ENCODE measurements at regions not wholly inside any gene's neighbourhood (a gene's known extent, or its start where the extent isn't known, plus 50 kb on each side); places are given as distances from the start of the nearest gene placed in this dataset.

- no peak for DNase-seq
Observed at GRCh38 chr5:4420177-4420576, 720.0 kb upstream of the ADAMTS16 start.

DNA sequence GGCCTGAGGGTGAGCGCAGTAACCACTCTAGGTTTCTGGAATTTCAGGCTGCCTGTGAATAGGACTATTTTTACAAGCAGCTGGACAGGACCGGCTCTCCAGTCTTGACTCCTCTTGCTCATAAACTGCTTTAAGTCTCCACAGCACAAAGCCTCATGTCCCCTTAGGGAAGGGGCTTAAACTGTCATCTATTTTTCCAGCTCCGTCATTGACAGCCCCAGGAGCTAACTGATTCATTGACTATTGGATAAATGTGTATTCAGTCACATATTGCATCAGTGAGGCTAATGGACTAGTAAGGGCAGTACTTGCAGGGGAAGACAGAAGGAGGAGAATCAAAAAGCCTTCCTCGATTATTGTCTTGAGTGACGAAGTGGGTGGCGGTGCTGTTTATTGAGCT, 719.4 kb upstream of the ADAMTS16 start:
- DNase-seq: no peak

- DNase-seq: no peak
Observed at GRCh38 chr5:4422247-4422646, 717.9 kb upstream of the ADAMTS16 start.

DNA sequence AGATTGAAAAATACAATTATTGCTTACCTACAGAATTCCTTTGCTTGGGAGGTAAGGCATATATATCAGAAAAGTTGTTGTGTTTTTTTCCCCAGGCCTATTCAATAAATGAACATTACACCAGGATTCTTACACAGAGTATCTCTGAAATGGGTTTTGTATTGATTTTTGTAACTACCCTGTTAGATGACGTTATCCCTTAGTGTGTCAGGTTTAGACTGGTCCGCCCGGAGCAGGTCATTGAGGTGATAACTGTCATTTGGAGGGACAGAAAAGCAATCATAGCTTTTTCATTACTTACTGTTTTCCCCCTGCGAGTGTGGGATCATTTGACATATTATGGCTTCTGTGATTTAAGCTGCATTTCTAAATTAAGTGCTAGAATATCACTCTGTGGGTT, 715.2 kb upstream of the ADAMTS16 start:
- DNase-seq: no peak

DNA sequence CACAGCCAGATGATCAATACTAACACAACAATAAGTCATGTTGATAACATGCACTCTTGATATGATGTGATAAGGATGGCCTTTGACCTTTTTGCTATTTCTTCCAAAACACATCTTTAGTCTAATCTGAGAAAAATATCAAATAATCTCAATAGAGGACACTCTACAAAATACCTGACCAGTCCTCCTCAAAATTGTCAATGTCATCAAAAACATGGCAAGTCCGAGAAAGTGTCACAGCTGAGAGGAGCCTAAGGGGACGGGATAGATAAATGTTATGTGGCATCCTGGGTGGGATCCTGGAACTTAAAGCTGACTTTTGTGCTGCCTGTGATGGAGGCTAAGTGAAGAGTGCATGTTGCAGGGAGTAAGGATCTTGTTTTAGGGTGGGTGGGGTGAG, 699.6 kb upstream of the ADAMTS16 start:
- DNase-seq: no peak

- DNase-seq: no peak
Observed at GRCh38 chr5:4442221-4442620, 697.9 kb upstream of the ADAMTS16 start.

GRCh38 chr5:4447657-4448056, 692.5 kb upstream of the ADAMTS16 start:
- DNase-seq: no peak

DNA sequence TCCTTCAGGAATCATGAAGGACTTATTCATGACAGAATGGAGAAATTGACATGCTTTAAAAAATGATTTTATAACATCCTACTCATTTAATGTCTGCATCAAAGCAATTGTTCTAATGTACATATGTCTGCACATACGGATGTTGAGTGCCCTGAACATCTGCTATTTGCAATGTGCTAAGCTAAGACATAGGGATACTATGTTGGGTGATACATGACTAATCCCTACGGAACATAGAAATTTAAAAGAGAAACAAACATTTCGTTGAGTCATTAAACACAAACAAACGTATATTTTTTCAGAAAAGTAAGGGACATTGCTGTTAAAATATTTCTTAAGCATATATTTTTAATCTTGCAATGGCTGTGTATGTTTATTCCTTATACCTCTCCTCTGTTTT, 686.5 kb upstream of the ADAMTS16 start:
- DNase-seq: no peak

DNA sequence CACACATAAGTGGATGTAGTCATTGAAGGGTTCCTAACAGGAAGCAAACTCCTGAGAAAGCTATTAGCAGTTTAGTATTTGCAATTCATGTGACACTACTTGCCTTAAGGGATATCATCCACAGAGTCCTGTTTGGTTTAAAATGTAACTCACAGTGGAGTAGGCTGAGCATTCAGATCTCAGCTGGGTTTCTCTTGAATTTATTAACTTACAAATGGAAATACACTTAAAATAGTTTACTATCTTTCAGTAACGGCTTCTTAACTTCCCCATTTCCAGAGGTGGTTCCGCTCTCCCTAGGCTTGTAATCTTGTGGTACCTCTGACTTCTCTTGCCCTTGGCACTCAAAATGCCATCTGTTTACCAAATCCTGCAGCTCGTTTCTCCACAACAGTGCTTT, 660.7 kb upstream of the ADAMTS16 start:
- no peak for DNase-seq

GRCh38 chr5:4480528-4481349, 659.4 kb upstream of the ADAMTS16 start:
- DNase-seq: peak; percentile 91

GRCh38 chr5:4487581-4487980, 652.5 kb upstream of the ADAMTS16 start:
- DNase-seq: no peak

- DNase-seq: no peak
Observed at GRCh38 chr5:4511996-4512656, 628.0 kb upstream of the ADAMTS16 start.

DNA sequence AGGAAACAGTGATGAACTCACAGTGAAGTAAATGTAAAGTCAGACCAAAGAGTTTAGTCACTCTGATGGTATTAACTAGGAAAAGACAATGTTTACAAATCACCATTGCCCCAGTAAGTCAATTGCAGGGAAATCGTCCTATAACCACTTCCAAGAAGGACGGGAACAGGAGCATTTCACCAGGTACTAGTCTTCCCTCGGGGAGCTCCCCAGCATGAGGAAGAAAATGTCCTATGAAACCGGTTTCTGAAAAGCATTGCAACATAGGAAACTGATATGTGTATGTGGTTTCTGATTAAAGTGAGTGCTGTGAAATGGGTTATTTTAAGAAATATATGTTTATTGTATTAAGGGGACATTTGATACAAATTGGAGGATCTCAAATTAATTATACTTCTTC, 626.7 kb upstream of the ADAMTS16 start:
- no peak for DNase-seq

DNA sequence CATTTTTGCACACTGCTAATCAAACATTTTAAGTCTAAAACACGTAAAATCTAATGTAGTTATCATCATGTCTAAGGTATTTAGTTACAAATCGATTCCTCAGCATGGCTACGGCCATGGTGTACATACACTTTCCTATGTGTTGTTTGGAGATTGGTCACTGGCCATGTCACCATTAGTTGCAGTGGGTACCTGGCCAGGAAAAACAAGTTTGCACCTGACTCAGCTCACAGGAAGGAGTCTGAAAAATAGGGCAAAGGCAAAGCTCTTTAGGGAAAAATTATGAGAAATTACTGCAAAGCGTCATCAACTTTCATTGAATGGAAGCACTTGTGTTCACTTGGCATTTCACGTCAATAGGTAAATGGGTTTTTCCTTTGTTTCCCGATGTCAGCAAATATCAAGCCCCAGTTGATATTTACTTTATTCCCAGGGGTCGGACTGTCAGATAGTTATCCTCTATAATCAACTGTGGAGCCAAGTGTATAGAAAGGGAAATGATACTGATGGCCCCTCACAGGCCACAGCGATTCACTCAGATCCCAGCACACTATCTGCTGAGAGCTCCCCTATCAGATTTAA, 626.0 kb upstream of the ADAMTS16 start:
- DNase-seq: peak; percentile 84

DNA sequence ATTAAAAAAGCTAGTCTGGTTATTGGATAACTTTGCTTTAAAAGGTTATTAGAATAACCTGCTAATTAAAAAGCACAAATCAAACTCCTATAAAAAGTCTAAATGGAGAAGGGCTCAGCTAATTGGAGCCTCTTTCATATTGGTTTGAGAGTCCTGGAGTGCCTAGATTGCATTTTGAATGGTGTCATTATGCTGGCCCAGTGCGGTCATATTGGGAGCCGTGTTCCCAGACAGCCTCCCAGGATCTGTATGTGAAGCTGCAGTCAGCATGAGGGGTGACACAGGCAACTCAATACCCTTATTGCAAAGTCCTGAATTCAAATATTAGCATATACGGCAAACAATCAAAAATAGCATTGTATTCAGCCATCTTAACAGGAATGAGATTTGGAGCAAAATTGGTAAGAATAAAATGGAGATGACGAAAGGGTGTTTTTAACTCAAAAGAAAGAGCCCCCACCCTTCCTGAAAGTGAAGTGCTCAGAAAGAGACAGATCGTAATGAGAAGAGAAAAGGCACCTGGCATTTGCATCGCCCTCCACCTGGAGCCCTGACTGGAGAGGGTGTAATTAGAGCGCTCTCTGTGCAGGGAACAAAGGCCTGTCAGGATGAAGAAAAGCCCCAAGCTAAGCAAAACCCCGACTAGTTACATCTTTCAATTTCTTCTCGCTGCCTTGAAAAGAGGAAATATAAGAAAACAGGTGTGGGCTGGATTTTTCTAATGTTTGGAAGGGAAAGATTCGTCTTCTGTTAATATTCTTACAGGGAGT, 621.0 kb upstream of the ADAMTS16 start:
- DNase-seq: peak; percentile 87

DNA sequence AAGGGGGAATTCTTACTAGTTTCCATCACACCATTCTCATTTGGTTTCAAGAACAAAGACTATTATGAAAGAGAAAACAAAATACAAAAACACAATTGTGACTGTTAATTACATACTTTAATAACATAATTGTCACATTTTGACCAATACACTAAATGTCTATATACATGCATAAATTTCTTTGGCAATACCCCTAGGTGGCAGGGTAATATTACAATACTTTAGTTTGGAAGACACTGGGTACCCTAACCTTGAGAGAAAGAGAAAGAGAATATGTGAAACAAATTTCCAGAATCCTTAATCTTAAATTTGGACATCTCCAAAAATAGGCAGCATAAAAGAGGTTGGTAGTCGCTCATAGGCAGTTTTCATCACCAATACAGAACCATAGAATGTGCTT, 619.6 kb upstream of the ADAMTS16 start:
- no peak for DNase-seq

DNA sequence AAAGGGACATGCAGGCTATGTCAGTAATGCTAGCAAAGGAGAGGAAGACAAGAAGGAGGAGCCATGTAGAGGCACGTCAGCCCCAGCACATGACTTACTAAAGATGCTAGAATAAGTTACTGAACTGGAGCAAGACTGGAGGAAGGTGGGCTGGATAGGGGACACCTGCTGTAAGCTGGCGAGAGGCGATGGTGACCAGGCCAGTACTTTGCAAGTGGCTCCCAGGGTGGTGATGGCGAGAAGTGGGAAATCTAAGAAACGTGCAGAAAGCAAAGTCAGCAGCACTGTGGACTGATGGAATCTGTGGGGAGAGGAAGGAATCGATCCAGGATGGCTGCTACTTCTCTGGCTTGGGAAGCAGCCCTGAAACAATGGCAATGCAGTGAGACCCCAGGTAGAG, 617.1 kb upstream of the ADAMTS16 start:
- no peak for DNase-seq

DNA sequence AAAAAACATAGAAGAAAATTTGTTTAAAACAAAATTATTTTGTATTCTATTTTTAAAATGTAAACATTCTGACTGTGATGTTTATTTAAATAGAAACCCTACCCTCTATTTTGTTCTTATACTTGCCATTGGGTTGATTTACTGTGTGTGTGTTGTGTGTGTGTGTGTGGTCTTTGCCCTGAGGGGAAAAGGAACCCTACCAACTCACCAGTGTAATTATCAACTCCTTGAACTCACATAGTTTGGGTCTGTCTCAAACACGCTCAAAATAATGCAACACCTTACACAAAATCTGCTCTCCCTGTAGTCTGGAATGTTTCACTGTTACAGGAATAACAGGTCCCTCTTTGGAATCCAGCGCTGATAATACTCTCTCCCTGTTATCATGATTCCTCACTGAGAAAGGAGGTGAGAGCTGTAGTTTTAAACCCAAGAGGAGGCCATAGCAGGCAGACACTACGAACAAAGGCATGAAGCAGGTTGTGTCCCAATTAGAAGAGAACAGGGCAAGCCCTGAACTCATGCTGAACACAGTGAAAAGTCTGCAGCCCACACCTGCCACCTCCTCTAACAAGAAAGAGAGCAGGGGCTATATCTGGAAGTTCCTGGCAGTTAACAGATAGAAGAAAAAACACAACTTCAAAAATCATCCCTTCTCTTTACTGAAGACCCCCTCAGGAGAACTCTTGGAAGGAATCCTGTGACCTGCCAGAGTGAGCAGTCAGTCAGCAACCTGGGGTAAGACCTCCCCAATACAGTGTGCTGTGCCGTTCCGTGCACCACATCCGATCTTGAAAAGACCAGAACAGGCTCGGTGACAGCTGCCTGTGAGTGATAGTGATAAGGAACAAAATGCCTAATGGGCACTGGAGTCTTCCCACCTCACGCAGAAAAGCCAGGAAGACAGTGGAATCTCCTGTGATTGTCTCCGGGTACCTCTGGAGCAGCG, 608.1 kb upstream of the ADAMTS16 start:
- DNase-seq: no peak

GRCh38 chr5:4532705-4533080, 607.4 kb upstream of the ADAMTS16 start:
- no peak for DNase-seq

DNA sequence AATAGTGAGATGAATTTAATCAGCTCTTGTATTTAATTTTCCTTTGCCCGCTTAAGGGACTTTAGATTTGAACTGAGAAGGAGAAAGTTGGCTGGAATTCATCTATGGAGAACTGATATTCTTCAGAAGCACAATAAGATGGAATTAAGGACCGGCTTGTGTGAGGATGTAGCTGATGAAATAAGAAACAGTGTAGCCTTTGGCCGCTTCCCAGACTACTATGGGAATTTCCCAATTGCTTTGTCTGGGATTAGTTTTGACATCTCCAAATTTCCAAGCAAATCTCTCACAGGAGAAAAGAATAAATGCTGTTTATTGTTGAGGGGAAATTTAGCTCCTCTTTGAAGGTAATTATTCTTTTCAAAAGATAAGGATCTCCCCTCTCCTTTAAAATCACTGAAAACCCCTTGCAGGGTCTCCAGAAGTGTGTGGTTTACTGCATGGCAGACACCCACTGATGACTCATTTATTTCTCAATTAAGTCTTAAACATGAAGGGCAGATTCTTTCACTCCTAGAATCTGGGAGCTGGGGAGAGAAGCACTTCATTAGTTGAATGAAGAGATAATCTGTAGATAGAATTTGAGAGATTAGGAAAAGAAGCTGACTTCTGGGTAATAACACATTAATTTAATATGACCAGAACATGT, 606.5 kb upstream of the ADAMTS16 start:
- no peak for DNase-seq

GRCh38 chr5:4537489-4537888, 602.6 kb upstream of the ADAMTS16 start:
- DNase-seq: no peak
